Hypothalamus (tissue), 51 donors: ENCODE measurements at regions not wholly inside any gene's neighbourhood (a gene's known extent, or its start where the extent isn't known, plus 50 kb on each side); places are given as distances from the start of the nearest gene placed in this dataset.
A peak's percentile ranks its signal among the peaks of the same experiment; 100 is the strongest.

ENCODE experiments used
- DNase-seq, 51 donors: peaks; one replicate each; lab custom pipeline; 2025; lab: John Stamatoyannopoulos, UW

GRCh38 chr6:26195924-26196845 lies 109.0 kb downstream of the HFE start:
- DNase-seq, result peak in 1 of 51 donors; percentile 5

GRCh38 chr6:26196846-26197635 lies 109.8 kb downstream of the HFE start:
- DNase-seq, result peak in 46 of 51 donors; percentile 12 to 87 (median 52)

- no peak for DNase-seq
Observed at GRCh38 chr6:26197636-26197932, 110.4 kb downstream of the HFE start.

GRCh38 chr6:26197933-26198721 lies 110.9 kb downstream of the HFE start:
- DNase-seq, result peak in 1 of 51 donors; percentile 27

GRCh38 chr6:26198722-26199056 lies 111.5 kb downstream of the HFE start:
- DNase-seq, result no peak

- DNase-seq, result peak in 40 of 51 donors; percentile 16 to 92 (median 39)
Observed at GRCh38 chr6:26199057-26199772, 112.0 kb downstream of the HFE start.

- DNase-seq, result peak in 2 of 51 donors; percentile 16 to 47
Observed at GRCh38 chr6:26199773-26200764, 112.8 kb downstream of the HFE start.

GRCh38 chr6:26200918-26201721 lies 113.9 kb downstream of the HFE start:
- no peak for DNase-seq

- DNase-seq, result no peak
Observed at GRCh38 chr6:26202201-26202611, 115.0 kb downstream of the HFE start.

GRCh38 chr6:26202811-26203583 lies 115.8 kb downstream of the HFE start:
- no peak for DNase-seq

GRCh38 chr6:26204332-26205160 lies 117.3 kb downstream of the HFE start:
- peak; percentile 40 to 99 (median 90) for DNase-seq

- DNase-seq, result peak in 36 of 51 donors; percentile 10 to 79 (median 43)
Observed at GRCh38 chr6:26205161-26205624, 118.0 kb downstream of the HFE start.

- DNase-seq, result peak in 5 of 51 donors; percentile 4 to 68 (median 16)
Observed at GRCh38 chr6:26205625-26206574, 118.7 kb downstream of the HFE start.

GRCh38 chr6:26206868-26207801 lies 119.9 kb downstream of the HFE start:
- no peak for DNase-seq
